ENCODE measurements at regions not wholly inside any gene's neighbourhood (a gene's known extent, or its start where the extent isn't known, plus 50 kb on each side); places are given as distances from the start of the nearest gene placed in this dataset.

- TF ChIP-seq, protein P1, sequence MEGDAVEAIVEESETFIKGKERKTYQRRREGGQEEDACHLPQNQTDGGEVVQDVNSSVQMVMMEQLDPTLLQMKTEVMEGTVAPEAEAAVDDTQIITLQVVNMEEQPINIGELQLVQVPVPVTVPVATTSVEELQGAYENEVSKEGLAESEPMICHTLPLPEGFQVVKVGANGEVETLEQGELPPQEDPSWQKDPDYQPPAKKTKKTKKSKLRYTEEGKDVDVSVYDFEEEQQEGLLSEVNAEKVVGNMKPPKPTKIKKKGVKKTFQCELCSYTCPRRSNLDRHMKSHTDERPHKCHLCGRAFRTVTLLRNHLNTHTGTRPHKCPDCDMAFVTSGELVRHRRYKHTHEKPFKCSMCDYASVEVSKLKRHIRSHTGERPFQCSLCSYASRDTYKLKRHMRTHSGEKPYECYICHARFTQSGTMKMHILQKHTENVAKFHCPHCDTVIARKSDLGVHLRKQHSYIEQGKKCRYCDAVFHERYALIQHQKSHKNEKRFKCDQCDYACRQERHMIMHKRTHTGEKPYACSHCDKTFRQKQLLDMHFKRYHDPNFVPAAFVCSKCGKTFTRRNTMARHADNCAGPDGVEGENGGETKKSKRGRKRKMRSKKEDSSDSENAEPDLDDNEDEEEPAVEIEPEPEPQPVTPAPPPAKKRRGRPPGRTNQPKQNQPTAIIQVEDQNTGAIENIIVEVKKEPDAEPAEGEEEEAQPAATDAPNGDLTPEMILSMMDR (IDR thresholded peaks at IDR 0.05), result no peak
- TF ChIP-seq POLR2A (IDR thresholded peaks at IDR 0.05), result no peak
These were observed 233.3 kb downstream of the MBD2 start for GRCh38 chr18:53991202-53991601.

Measured in ovary (tissue), 3 donors.